ENCODE measurements at regions not wholly inside any gene's neighbourhood (a gene's known extent, or its start where the extent isn't known, plus 50 kb on each side); places are given as distances from the start of the nearest gene placed in this dataset.

DNA sequence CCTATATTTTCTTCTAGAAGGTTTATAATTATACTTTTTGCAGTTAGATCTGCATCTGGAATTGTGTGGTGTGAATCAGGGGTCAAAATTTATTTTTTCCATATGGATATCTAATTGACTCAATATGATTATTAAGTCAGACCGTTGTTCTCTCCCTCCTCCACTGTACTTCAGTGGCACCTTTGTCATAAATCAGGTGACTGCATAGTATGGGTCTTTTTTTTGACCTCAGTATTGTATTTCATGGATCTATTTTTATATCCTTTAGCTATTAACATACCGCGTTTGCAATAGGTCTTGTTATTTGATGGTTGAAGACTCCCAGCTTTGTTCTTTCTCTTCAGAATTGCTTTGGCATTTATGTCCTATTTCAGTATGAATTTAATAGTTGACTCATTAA, 107.4 kb downstream of the BOD1 start:
- Histone ChIP-seq H3K9me3 (peaks cover 0 to 21% (median 0%) of the 10 kb centered on the region in 4 donors), H3K4me3 (no peak overlapping the region), H3K36me3 (no peaks in the 10 kb centered on the region), H3K27ac (no peak overlapping the region), H3K27me3 (no peaks in the 10 kb centered on the region), H3K4me1 (no peaks in the 10 kb centered on the region)
- WGBS, 2 donors: 61 to 63% methylated on average over 3 of the region's 3 CpGs
- DNase-seq (ENCODE audit: low spot score in 2 of 2): no peak
- TF ChIP-seq, protein P1, sequence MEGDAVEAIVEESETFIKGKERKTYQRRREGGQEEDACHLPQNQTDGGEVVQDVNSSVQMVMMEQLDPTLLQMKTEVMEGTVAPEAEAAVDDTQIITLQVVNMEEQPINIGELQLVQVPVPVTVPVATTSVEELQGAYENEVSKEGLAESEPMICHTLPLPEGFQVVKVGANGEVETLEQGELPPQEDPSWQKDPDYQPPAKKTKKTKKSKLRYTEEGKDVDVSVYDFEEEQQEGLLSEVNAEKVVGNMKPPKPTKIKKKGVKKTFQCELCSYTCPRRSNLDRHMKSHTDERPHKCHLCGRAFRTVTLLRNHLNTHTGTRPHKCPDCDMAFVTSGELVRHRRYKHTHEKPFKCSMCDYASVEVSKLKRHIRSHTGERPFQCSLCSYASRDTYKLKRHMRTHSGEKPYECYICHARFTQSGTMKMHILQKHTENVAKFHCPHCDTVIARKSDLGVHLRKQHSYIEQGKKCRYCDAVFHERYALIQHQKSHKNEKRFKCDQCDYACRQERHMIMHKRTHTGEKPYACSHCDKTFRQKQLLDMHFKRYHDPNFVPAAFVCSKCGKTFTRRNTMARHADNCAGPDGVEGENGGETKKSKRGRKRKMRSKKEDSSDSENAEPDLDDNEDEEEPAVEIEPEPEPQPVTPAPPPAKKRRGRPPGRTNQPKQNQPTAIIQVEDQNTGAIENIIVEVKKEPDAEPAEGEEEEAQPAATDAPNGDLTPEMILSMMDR (IDR thresholded peaks at IDR 0.05): no peak
- no peak for TF ChIP-seq EP300 (IDR thresholded peaks at IDR 0.05)
- TF ChIP-seq POLR2A (IDR thresholded peaks at IDR 0.05): no peak

DNA sequence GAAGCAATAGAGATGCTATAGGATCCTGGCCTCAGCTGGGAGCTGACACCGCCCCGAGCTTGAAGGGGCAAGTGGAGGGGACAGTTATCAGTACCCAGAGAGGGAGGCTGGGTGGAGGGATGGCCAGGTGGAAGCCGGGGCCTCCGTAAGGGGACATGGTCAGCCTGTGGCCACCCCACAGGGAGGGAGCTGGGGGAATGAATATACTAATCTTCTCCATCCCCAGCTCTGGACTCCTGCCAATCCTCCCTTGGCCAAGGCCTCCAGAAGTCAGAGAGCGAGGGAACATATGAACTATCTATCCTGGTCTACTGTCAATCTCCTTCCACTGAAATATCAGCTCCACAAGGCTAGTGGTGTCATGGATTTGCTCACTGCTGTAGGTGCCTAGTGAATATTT, 109.3 kb downstream of the BOD1 start:
- Histone ChIP-seq H3K4me1 (no peaks in the 10 kb centered on the region), H3K36me3 (no peaks in the 10 kb centered on the region), H3K27ac (no peak overlapping the region), H3K9me3 (peaks cover 0 to 21% (median 0%) of the 10 kb centered on the region in 4 donors), H3K4me3 (no peak overlapping the region), H3K27me3 (no peaks in the 10 kb centered on the region)
- WGBS, 2 donors: 82 to 84% methylated on average over 5 of the region's 5 CpGs
- TF ChIP-seq EP300 (IDR thresholded peaks at IDR 0.05): no peak
- TF ChIP-seq, protein P1 (IDR thresholded peaks at IDR 0.05): no peak
- TF ChIP-seq POLR2A (IDR thresholded peaks at IDR 0.05): no peak
- DNase-seq (ENCODE audit: low spot score in 2 of 2): no peak

DNA sequence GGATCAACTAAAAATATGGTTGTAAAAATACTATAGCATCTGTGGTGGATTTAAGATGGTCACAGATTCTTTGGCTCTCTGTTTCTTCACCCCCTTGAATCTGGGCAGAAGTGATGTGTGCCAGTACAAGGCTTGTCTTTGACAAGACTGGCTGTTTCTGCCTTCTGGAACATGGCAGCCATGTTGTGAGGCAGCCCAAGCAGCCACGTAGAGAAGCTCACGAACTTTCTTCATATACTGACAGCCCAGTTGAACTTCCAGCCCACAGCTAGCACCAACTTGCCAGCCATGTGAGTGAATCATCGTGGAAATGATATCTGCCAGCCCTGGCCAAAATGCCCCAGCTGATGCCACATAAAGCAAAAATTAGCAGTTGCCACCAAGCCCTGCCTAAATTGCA, 110.8 kb downstream of the BOD1 start:
- Histone ChIP-seq H3K36me3 (no peaks in the 10 kb centered on the region), H3K4me1 (no peaks in the 10 kb centered on the region), H3K9me3 (peaks cover 0 to 21% (median 0%) of the 10 kb centered on the region in 4 donors), H3K27me3 (no peaks in the 10 kb centered on the region), H3K4me3 (no peak overlapping the region), H3K27ac (no peak overlapping the region)
- TF ChIP-seq POLR2A (IDR thresholded peaks at IDR 0.05): no peak
- TF ChIP-seq, protein P1 (IDR thresholded peaks at IDR 0.05): no peak
- TF ChIP-seq EP300 (IDR thresholded peaks at IDR 0.05): no peak
- no peak for DNase-seq (ENCODE audit: low spot score in 2 of 2)
- 91 to 100% methylated on average over 3 of the region's 3 CpGs for WGBS, 2 donors

DNA sequence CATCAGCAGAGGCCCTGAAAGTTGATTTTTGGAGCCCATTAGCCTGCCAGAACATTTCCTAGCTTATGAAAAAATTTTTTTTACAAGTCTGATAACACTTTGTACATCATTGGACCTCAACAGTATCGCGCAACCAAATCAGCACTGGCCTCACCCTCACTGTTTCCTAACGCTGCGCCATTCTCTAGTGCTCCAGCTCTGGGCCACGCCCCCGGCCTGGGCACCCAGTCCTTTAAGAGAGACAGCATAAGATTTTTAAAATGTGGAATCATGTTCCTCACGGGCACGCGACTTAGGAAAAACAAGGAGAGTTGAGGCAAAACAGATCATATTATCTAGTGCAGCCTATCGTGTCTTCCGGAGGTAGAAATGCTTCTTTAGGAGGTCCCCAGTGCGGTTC, 114.5 kb downstream of the BOD1 start:
- no peak for DNase-seq (ENCODE audit: low spot score in 2 of 2)
- no peaks in the 10 kb centered on the region for H3K36me3 ChIP-seq
- peaks cover 0 to 9% (median 0%) of the 10 kb centered on the region in 4 donors for H3K4me1 ChIP-seq
- no peaks in the 10 kb centered on the region for H3K27me3 ChIP-seq
- no peak overlapping the region for H3K4me3 ChIP-seq
- 91 to 94% methylated on average over 12 of the region's 12 CpGs for WGBS, 2 donors
- TF ChIP-seq, protein P1 (IDR thresholded peaks at IDR 0.05): no peak
- TF ChIP-seq POLR2A (IDR thresholded peaks at IDR 0.05) (no peak), EP300 (IDR thresholded peaks at IDR 0.05) (no peak)
- no peak overlapping the region for H3K27ac ChIP-seq
- peaks cover 0 to 18% (median 0%) of the 10 kb centered on the region in 4 donors for H3K9me3 ChIP-seq

DNA sequence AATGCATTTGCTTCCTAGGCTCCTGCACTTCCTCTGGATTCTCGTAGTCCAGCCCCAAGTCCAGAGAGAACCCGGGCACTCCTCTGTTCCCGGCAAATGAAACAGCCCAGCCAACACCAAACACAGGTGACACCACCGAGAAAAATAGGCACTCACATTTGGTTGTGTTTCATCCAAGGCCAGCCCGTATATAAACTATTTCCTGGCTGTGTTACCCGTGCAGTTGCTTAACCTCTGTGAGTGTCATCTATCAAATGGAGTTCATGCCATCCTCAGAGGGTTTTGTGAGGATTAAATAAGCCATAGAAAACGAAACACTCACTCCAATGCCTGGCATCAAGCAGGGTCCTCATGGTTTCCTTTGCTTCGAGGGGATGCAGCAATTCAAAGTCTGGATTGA, 115.2 kb downstream of the BOD1 start:
- TF ChIP-seq POLR2A (IDR thresholded peaks at IDR 0.05) (no peak), EP300 (IDR thresholded peaks at IDR 0.05) (no peak)
- TF ChIP-seq, protein P1 (IDR thresholded peaks at IDR 0.05): no peak
- no peaks in the 10 kb centered on the region for H3K36me3 ChIP-seq
- no peak for DNase-seq (ENCODE audit: low spot score in 2 of 2)
- peaks cover 0 to 15% (median 0%) of the 10 kb centered on the region in 4 donors for H3K9me3 ChIP-seq
- H3K27ac ChIP-seq: no peak overlapping the region
- peaks cover 0 to 9% (median 0%) of the 10 kb centered on the region in 4 donors for H3K4me1 ChIP-seq
- 76 to 80% methylated on average over 8 of the region's 8 CpGs for WGBS, 2 donors
- H3K4me3 ChIP-seq: no peak overlapping the region
- H3K27me3 ChIP-seq: no peaks in the 10 kb centered on the region
